ENCODE measurements at regions not wholly inside any gene's neighbourhood (a gene's known extent, or its start where the extent isn't known, plus 50 kb on each side); places are given as distances from the start of the nearest gene placed in this dataset.
"Not testable (repeated sequence)": the region's sequence is repeated elsewhere in the genome, so short reads cannot be mapped to it uniquely, and the experiment has no call there.

- no peaks in the 10 kb centered on the region for H3K4me1 ChIP-seq (ENCODE audit: control insufficient read depth, insufficient read depth, low read length)
- H3K9ac ChIP-seq (ENCODE audit: low read length): no peak overlapping the region
- H3K4me3 ChIP-seq (ENCODE audit: low read depth, low read length): no peak overlapping the region
- no peaks in the 10 kb centered on the region for H3K27me3 ChIP-seq (ENCODE audit: control insufficient read depth, insufficient read depth, low read length)
- H3K9me3 ChIP-seq (ENCODE audit: control insufficient read depth, insufficient read depth, low read depth, low read length): no peaks in the 10 kb centered on the region
- no peak overlapping the region for H3K27ac ChIP-seq (ENCODE audit: low read depth, low read length)
- no peaks in the 10 kb centered on the region for H3K36me3 ChIP-seq (ENCODE audit: control insufficient read depth, insufficient read depth, low read length)
These were observed 225.7 kb downstream of the MEX3B start for GRCh38 chr15:81819924-81820635.

- Histone ChIP-seq H3K27me3 (ENCODE audit: control insufficient read depth, insufficient read depth, low read length) (no peaks in the 10 kb centered on the region), H3K9ac (ENCODE audit: low read length) (no peak overlapping the region), H3K4me3 (ENCODE audit: low read depth, low read length) (no peak overlapping the region), H3K36me3 (ENCODE audit: control insufficient read depth, insufficient read depth, low read length) (no peaks in the 10 kb centered on the region), H3K4me1 (ENCODE audit: control insufficient read depth, insufficient read depth, low read length) (no peaks in the 10 kb centered on the region), H3K27ac (ENCODE audit: low read depth, low read length) (no peak overlapping the region), H3K9me3 (ENCODE audit: control insufficient read depth, insufficient read depth, low read depth, low read length) (no peaks in the 10 kb centered on the region)
These were observed 230.8 kb downstream of the MEX3B start for GRCh38 chr15:81814882-81815455.

GRCh38 chr15:81813215-81813614 is 232.6 kb downstream of the MEX3B start:
- no peak overlapping the region for H3K4me3 ChIP-seq (ENCODE audit: low read depth, low read length)
- no peaks in the 10 kb centered on the region for H3K27me3 ChIP-seq (ENCODE audit: control insufficient read depth, insufficient read depth, low read length)
- no peaks in the 10 kb centered on the region for H3K36me3 ChIP-seq (ENCODE audit: control insufficient read depth, insufficient read depth, low read length)
- H3K4me1 ChIP-seq (ENCODE audit: control insufficient read depth, insufficient read depth, low read length): 0 out of 2 replicates have a peak, but pooled peaks cover 4% of the 10 kb centered on the region
- H3K27ac ChIP-seq (ENCODE audit: low read depth, low read length): no peak overlapping the region
- no peaks in the 10 kb centered on the region for H3K9me3 ChIP-seq (ENCODE audit: control insufficient read depth, insufficient read depth, low read depth, low read length)
- no peak overlapping the region for H3K9ac ChIP-seq (ENCODE audit: low read length)

GRCh38 chr15:81812456-81812855 is 233.4 kb downstream of the MEX3B start:
- Histone ChIP-seq H3K36me3 (ENCODE audit: control insufficient read depth, insufficient read depth, low read length) (no peaks in the 10 kb centered on the region), H3K4me1 (ENCODE audit: control insufficient read depth, insufficient read depth, low read length) (0 out of 2 replicates have a peak, but pooled peaks cover 5% of the 10 kb centered on the region), H3K9ac (ENCODE audit: low read length) (no peak overlapping the region), H3K27ac (ENCODE audit: low read depth, low read length) (no peak overlapping the region), H3K9me3 (ENCODE audit: control insufficient read depth, insufficient read depth, low read depth, low read length) (no peaks in the 10 kb centered on the region), H3K27me3 (ENCODE audit: control insufficient read depth, insufficient read depth, low read length) (no peaks in the 10 kb centered on the region), H3K4me3 (ENCODE audit: low read depth, low read length) (no peak overlapping the region)

GRCh38 chr15:81811736-81812135 is 234.1 kb downstream of the MEX3B start:
- no peaks in the 10 kb centered on the region for H3K36me3 ChIP-seq (ENCODE audit: control insufficient read depth, insufficient read depth, low read length)
- H3K27ac ChIP-seq (ENCODE audit: low read depth, low read length): no peak overlapping the region
- 0 out of 2 replicates have a peak, but pooled peaks cover 5% of the 10 kb centered on the region for H3K4me1 ChIP-seq (ENCODE audit: control insufficient read depth, insufficient read depth, low read length)
- H3K27me3 ChIP-seq (ENCODE audit: control insufficient read depth, insufficient read depth, low read length): no peaks in the 10 kb centered on the region
- no peak overlapping the region for H3K4me3 ChIP-seq (ENCODE audit: low read depth, low read length)
- no peak overlapping the region for H3K9ac ChIP-seq (ENCODE audit: low read length)
- no peaks in the 10 kb centered on the region for H3K9me3 ChIP-seq (ENCODE audit: control insufficient read depth, insufficient read depth, low read depth, low read length)

GRCh38 chr15:81809543-81809942 is 236.3 kb downstream of the MEX3B start:
- Histone ChIP-seq H3K36me3 (ENCODE audit: control insufficient read depth, insufficient read depth, low read length) (no peaks in the 10 kb centered on the region), H3K4me1 (ENCODE audit: control insufficient read depth, insufficient read depth, low read length) (0 out of 2 replicates have a peak, but pooled peaks cover 5% of the 10 kb centered on the region), H3K4me3 (ENCODE audit: low read depth, low read length) (no peak overlapping the region), H3K9me3 (ENCODE audit: control insufficient read depth, insufficient read depth, low read depth, low read length) (no peaks in the 10 kb centered on the region), H3K27me3 (ENCODE audit: control insufficient read depth, insufficient read depth, low read length) (no peaks in the 10 kb centered on the region), H3K27ac (ENCODE audit: low read depth, low read length) (no peak overlapping the region), H3K9ac (ENCODE audit: low read length) (no peak overlapping the region)

GRCh38 chr15:81807806-81808205 is 238.0 kb downstream of the MEX3B start:
- no peak overlapping the region for H3K4me3 ChIP-seq (ENCODE audit: low read depth, low read length)
- no peaks in the 10 kb centered on the region for H3K36me3 ChIP-seq (ENCODE audit: control insufficient read depth, insufficient read depth, low read length)
- no peaks in the 10 kb centered on the region for H3K27me3 ChIP-seq (ENCODE audit: control insufficient read depth, insufficient read depth, low read length)
- no peaks in the 10 kb centered on the region for H3K9me3 ChIP-seq (ENCODE audit: control insufficient read depth, insufficient read depth, low read depth, low read length)
- H3K9ac ChIP-seq (ENCODE audit: low read length): no peak overlapping the region
- H3K4me1 ChIP-seq (ENCODE audit: control insufficient read depth, insufficient read depth, low read length): 0 out of 2 replicates have a peak, but pooled peaks cover 5% of the 10 kb centered on the region
- H3K27ac ChIP-seq (ENCODE audit: low read depth, low read length): no peak overlapping the region

- Histone ChIP-seq H3K4me3 (ENCODE audit: low read depth, low read length) (no peak overlapping the region), H3K27me3 (ENCODE audit: control insufficient read depth, insufficient read depth, low read length) (no peaks in the 10 kb centered on the region), H3K4me1 (ENCODE audit: control insufficient read depth, insufficient read depth, low read length) (0 out of 2 replicates have a peak, but pooled peaks cover 5% of the 10 kb centered on the region), H3K9ac (ENCODE audit: low read length) (no peak overlapping the region), H3K27ac (ENCODE audit: low read depth, low read length) (no peak overlapping the region), H3K9me3 (ENCODE audit: control insufficient read depth, insufficient read depth, low read depth, low read length) (no peaks in the 10 kb centered on the region), H3K36me3 (ENCODE audit: control insufficient read depth, insufficient read depth, low read length) (no peaks in the 10 kb centered on the region)
These were observed 238.6 kb downstream of the MEX3B start for GRCh38 chr15:81807186-81807585.

- 0 out of 2 replicates have a peak, but pooled peaks cover 3% of the 10 kb centered on the region for H3K9me3 ChIP-seq (ENCODE audit: control insufficient read depth, insufficient read depth, low read depth, low read length)
- no peaks in the 10 kb centered on the region; the same call in 1 of the 2 replicates for H3K36me3 ChIP-seq (ENCODE audit: control insufficient read depth, insufficient read depth, low read length)
- H3K9ac ChIP-seq (ENCODE audit: low read length): no peak overlapping the region
- no peak overlapping the region for H3K27ac ChIP-seq (ENCODE audit: low read depth, low read length)
- peaks cover 27% of the 10 kb centered on the region for H3K4me1 ChIP-seq (ENCODE audit: control insufficient read depth, insufficient read depth, low read length)
- H3K27me3 ChIP-seq (ENCODE audit: control insufficient read depth, insufficient read depth, low read length): no peaks in the 10 kb centered on the region
- no peak overlapping the region for H3K4me3 ChIP-seq (ENCODE audit: low read depth, low read length)
These were observed 249.9 kb downstream of the MEX3B start for GRCh38 chr15:81795899-81796298.

- H3K27ac ChIP-seq (ENCODE audit: low read depth, low read length): no peak overlapping the region
- no peak overlapping the region for H3K9ac ChIP-seq (ENCODE audit: low read length)
- no peaks in the 10 kb centered on the region for H3K27me3 ChIP-seq (ENCODE audit: control insufficient read depth, insufficient read depth, low read length)
- 0 out of 2 replicates have a peak, but pooled peaks cover 3% of the 10 kb centered on the region for H3K9me3 ChIP-seq (ENCODE audit: control insufficient read depth, insufficient read depth, low read depth, low read length)
- H3K4me1 ChIP-seq (ENCODE audit: control insufficient read depth, insufficient read depth, low read length): peaks cover 30% of the 10 kb centered on the region
- H3K4me3 ChIP-seq (ENCODE audit: low read depth, low read length): no peak overlapping the region
- no peaks in the 10 kb centered on the region; the same call in 1 of the 2 replicates for H3K36me3 ChIP-seq (ENCODE audit: control insufficient read depth, insufficient read depth, low read length)
These were observed 253.2 kb downstream of the MEX3B start for GRCh38 chr15:81792646-81793045.

- not testable (repeated sequence) for H3K9ac ChIP-seq (ENCODE audit: low read length); H3K9me3 ChIP-seq (ENCODE audit: control insufficient read depth, insufficient read depth, low read depth, low read length); H3K36me3 ChIP-seq (ENCODE audit: control insufficient read depth, insufficient read depth, low read length); H3K27ac ChIP-seq (ENCODE audit: low read depth, low read length); H3K27me3 ChIP-seq (ENCODE audit: control insufficient read depth, insufficient read depth, low read length); H3K4me3 ChIP-seq (ENCODE audit: low read depth, low read length)
- H3K4me1 ChIP-seq (ENCODE audit: control insufficient read depth, insufficient read depth, low read length): peaks cover 30% of the 10 kb centered on the region
These were observed 254.5 kb downstream of the MEX3B start for GRCh38 chr15:81791322-81791721.

All from HUES6 (cell line).